NT2/D1 (cell line): ENCODE measurements at regions not wholly inside any gene's neighbourhood (a gene's known extent, or its start where the extent isn't known, plus 50 kb on each side); places are given as distances from the start of the nearest gene placed in this dataset.

ENCODE experiments used
- YY1 ChIP-seq: IDR thresholded peaks from 2 replicates; pipeline ENCODE4 v1.6.1; 2011; ENCODE audit not compliant: insufficient read length, insufficient read depth
- ZNF274 ChIP-seq: IDR thresholded peaks from 2 replicates; pipeline ENCODE4 v1.6.1; 2011; ENCODE audit warnings: mild to moderate bottlenecking, low read depth, low read length

- TF ChIP-seq YY1 (no peak), ZNF274 (no peak)
These were observed 1823.6 kb upstream of the FLRT2 start for GRCh38 chr14:83706231-83706954.
